HL-60 (cell line): ENCODE measurements at regions not wholly inside any gene's neighbourhood (a gene's known extent, or its start where the extent isn't known, plus 50 kb on each side); places are given as distances from the start of the nearest gene placed in this dataset.

ENCODE experiments used
- CTCF ChIP-seq: IDR thresholded peaks from one replicate; pipeline ENCODE4 v1.5.1; 2011; ENCODE audit warnings: low read length, control low read depth, inconsistent platforms; ENCODE audit not compliant: insufficient read depth
- GABPA ChIP-seq: IDR thresholded peaks from 2 replicates; pipeline ENCODE4 v1.6.1; 2012; ENCODE audit warnings: low read depth
- POLR2AphosphoS5 ChIP-seq: IDR thresholded peaks from 2 replicates; pipeline ENCODE4 v1.6.1; 2012; ENCODE audit warnings: low read depth
- SPI1 ChIP-seq: IDR thresholded peaks from 2 replicates; pipeline ENCODE4 v1.6.1; 2012; ENCODE audit warnings: low read depth, mild to moderate bottlenecking, borderline replicate concordance
- TF ChIP-seq, protein P1 (sequence below): IDR thresholded peaks from 2 replicates; pipeline ENCODE4 v1.6.1; 2012; ENCODE audit warnings: low read depth; ENCODE audit not compliant: insufficient replicate concordance

DNA sequence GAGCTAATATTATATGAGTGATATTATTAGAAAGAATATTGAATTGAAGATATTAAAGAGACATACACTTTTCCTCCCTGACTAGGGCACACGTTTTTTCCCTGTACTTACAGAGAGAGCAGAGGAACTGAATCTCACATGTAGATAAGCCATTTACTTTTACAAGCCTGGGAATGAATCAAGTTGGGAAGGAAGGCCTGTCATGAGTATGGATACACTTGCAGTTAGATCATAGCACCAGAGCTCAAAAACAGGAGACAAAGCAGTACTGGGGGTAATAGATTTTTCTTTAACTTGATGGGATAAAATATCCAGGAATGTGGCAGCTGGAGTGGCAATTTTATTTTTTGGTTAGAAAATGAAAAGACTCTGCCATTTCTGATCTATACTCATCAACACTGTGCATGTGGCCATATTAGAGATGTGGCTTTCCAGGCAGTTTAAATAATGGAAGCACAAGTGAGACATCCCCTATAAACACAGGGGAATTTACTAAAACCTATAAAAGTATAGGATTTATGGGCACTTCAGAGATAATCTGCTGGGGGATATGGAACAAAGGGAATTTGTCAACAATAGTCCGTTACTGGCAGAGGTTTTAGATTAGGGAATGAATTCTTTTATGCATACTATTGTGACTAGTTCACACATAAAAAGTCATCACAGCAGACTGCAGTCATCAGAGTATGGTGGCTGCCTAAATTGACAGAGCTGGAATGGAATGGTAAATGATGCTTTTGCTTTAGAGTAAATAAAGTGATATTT, 657.7 kb upstream of the MBL2 start:
- TF ChIP-seq CTCF, result no peak
- TF ChIP-seq, protein P1, sequence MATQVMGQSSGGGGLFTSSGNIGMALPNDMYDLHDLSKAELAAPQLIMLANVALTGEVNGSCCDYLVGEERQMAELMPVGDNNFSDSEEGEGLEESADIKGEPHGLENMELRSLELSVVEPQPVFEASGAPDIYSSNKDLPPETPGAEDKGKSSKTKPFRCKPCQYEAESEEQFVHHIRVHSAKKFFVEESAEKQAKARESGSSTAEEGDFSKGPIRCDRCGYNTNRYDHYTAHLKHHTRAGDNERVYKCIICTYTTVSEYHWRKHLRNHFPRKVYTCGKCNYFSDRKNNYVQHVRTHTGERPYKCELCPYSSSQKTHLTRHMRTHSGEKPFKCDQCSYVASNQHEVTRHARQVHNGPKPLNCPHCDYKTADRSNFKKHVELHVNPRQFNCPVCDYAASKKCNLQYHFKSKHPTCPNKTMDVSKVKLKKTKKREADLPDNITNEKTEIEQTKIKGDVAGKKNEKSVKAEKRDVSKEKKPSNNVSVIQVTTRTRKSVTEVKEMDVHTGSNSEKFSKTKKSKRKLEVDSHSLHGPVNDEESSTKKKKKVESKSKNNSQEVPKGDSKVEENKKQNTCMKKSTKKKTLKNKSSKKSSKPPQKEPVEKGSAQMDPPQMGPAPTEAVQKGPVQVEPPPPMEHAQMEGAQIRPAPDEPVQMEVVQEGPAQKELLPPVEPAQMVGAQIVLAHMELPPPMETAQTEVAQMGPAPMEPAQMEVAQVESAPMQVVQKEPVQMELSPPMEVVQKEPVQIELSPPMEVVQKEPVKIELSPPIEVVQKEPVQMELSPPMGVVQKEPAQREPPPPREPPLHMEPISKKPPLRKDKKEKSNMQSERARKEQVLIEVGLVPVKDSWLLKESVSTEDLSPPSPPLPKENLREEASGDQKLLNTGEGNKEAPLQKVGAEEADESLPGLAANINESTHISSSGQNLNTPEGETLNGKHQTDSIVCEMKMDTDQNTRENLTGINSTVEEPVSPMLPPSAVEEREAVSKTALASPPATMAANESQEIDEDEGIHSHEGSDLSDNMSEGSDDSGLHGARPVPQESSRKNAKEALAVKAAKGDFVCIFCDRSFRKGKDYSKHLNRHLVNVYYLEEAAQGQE, result no peak
- no peak for TF ChIP-seq POLR2AphosphoS5
- no peak for TF ChIP-seq SPI1
- TF ChIP-seq GABPA, result no peak
